GM18502 (cell line): ENCODE measurements at regions not wholly inside any gene's neighbourhood (a gene's known extent, or its start where the extent isn't known, plus 50 kb on each side); places are given as distances from the start of the nearest gene placed in this dataset.

Source experiments
- ATAC-seq: cut with Tn5 transposase; IDR thresholded peaks from one replicate; pipeline ENCODE4 v1.9.1; 2021; ENCODE audit warnings: mild to moderate bottlenecking; ENCODE audit not compliant: unreplicated experiment, poor library complexity

- ATAC-seq, result no peak
Observed at GRCh38 chr5:161235569-161235968, 311.0 kb downstream of the GABRB2 start.

DNA sequence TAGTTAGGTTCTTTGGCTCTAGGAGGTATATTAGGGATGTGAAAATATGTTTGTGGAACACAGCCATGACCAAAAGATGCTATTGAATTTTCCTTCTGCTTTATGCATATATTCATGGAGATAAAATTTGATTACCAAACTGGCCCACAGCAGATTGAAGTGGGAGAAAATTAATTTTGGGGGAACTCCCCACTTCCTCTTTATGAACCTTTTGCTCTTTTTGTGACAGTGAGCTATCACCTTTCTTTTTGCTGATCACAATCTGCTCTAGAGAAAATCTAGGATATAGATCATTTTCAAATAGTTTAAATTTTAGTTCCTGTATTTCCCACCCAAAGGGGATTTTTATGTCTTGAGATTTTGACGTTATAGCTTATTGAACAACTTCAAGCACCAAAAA, 313.0 kb downstream of the GABRB2 start:
- ATAC-seq, result no peak

DNA sequence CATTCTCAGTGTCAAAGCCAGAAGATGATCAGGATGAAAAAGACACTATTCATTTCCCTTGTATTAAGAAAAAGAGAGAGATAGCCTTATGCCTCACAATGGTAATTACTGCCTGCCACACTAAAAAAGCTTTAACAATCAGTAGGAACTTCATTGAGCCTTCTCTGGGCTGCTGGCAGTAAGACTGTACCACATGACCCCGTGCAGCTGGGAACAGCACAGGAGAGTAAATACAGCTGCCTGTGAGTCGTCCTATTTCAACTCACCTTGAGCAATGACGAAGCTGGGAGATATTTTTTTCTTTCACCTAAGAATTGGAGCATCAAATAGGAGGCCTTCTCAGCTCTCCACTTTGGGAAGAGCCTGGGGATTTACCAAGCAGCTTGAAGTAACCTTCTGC, 316.3 kb downstream of the GABRB2 start:
- no peak for ATAC-seq

- ATAC-seq, result no peak
Observed at GRCh38 chr5:161219816-161220215, 326.7 kb downstream of the GABRB2 start.

- ATAC-seq, result no peak
Observed at GRCh38 chr5:161216877-161217276, 329.6 kb downstream of the GABRB2 start.

DNA sequence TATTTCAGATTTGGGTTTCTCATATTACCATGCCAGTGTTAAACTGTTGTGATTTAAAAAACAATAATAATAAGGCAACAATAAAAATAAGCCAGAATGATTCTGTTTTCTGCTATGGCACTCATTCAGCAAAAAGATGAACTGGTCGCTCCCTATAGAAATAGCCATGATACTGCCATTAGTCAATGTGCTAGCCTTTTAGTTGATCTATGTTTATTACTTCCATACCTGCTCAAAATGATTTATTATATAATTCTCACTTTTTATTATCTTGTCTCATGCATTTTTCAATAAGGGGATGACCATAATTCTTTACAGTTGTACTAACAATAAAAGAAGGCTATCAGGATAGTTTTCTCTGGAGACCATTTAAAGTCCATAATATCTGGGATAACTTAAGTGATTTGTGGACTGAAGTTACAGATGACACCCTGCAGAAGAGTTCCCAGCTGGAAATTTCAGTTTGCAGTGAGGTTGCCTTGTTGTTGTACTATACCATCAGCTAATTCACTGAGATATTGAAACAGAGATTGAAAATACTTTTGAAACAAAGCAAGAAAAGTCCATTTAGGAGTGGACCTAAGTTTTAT, 334.3 kb downstream of the GABRB2 start:
- ATAC-seq, result no peak

DNA sequence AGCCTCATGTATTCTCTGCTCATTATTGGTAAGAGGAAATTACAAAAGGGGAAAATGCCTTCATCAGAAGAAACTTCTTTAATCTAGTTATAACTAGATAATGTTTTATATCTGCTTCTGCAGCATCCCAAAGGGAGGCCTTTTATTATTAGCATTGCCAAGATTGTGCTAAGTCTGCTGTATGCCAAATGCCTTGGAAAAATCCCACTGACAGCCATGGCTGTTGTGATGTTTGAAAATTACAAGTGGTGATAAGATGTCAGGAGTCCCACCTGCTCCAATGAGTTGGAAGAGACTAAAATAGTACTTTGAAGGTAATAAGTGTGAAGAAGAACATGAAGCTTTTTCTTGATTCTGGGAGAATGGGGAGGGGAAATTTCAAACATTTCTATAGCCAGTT, 345.0 kb downstream of the GABRB2 start:
- ATAC-seq, result no peak

DNA sequence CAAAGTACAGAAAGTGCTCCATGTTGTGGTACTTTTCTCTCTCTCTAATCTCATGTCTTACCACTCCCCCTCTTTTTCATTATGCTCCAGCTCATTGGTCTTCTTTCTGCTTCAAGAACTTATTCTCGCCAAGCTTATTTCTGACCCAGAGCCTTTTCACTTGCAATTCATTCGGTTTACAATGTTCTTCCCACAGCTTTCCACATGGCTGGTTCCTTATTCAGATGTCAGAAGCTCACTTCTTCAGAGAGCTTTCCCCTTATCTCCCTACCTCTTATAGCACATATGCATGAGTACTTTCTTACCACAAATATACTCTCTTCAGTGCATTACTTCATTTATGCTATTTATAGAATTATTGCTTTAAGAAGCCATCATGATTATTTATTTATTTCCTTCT, 338.8 kb upstream of the ATP10B start:
- no peak for ATAC-seq

GRCh38 chr5:161190086-161190485, 338.1 kb upstream of the ATP10B start:
- ATAC-seq, result no peak

- no peak for ATAC-seq
Observed at GRCh38 chr5:161189452-161189851, 337.4 kb upstream of the ATP10B start.

DNA sequence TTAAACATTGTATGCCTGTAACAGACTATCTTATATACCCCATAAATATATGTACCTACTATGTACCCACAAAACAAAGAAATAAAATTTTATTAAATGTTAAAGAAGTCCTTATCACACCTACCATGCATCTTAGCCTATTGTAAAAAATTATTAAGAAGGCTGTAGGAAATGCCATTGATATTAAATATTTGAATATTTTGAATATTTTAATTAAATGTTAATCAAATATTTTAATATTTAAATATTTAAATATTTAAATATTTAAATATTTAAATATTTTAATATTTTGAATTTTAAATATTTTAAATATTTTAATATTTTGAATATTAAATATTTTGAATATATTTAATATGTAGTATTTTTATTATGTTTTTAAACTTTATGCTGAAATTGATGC, 331.5 kb upstream of the ATP10B start:
- no peak for ATAC-seq

DNA sequence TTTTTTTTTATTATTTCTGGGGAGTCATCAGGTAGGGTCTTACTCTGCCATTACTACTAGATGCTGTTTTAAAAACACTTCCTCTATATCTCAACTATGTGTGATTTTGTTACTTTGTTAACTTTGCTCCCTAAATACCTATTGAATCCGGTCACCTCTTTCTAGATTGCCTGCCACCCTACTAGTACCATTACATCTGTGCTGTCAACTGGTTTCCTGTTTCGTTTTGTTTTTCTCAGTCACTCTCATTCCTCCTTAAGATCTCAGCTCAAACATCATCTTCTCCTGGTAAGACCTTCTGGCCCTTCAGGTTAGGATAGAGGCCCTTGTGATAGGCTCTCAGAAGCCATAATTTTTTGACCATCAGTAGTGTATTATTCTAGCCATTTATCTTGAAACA, 324.2 kb upstream of the ATP10B start:
- ATAC-seq, result no peak

GRCh38 chr5:161169776-161170175, 317.8 kb upstream of the ATP10B start:
- ATAC-seq, result no peak

DNA sequence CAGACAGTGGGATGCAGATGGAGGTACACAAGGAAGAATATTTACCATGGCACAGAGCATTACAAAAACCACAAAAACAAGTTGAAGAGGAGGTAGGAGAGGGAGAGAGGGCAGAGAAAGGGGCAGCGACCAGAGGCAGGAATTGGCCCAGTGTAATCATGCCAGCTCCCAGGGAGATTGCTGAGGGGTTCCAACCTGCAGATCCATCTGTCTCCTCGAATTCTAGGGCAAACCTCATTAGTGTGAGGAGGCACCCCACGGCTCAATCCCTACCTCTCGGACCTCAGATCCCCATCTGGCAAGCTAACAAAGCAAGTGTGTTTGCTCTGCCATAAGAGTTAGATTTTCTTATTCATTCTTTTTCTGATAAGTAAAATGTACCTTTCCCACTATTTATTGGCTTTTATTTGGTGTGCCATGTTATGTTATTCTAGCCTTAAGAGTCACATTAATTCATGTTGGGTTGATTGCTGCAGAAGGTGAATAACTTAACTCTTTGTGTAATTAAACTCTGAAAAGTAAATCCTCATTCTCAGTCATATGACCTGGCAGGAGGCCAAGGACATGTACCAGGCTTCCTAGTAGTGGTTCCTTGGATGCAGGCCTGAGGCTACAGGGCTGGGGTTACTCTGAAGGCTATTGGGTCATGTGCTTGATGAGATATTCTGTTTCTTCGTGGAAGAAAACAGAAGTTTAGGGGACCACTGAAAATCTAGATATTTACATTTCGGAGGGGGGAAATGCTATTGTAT, 315.2 kb upstream of the ATP10B start:
- no peak for ATAC-seq

GRCh38 chr5:161165998-161166660, 314.1 kb upstream of the ATP10B start:
- ATAC-seq, result no peak

DNA sequence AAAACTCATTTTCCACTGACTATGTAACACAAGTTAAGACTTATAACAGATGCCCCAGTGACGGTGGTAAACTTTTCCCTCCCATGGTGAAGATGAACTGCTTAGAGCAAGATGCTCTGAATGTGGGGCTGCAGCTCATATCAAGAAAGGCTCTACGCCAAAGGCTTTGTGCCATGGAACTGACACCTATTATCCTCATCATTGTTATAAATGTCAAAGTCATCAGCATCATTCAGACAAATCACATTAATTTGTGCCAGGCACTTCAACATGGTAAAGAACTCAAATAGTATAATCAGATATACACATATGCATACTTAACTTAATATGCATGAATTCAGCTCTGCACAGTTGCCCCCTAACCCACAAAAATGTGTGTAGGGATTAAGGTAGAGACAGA, 305.9 kb upstream of the ATP10B start:
- no peak for ATAC-seq

- ATAC-seq, result no peak
Observed at GRCh38 chr5:161155451-161155850, 303.4 kb upstream of the ATP10B start.

- ATAC-seq, result no peak
Observed at GRCh38 chr5:161152415-161152940, 300.5 kb upstream of the ATP10B start.

GRCh38 chr5:161150441-161150988, 298.5 kb upstream of the ATP10B start:
- ATAC-seq, result no peak

- ATAC-seq, result no peak
Observed at GRCh38 chr5:161149078-161149477, 297.1 kb upstream of the ATP10B start.

- ATAC-seq, result no peak
Observed at GRCh38 chr5:161138751-161139455, 286.9 kb upstream of the ATP10B start.
